ENCODE measurements at regions not wholly inside any gene's neighbourhood (a gene's known extent, or its start where the extent isn't known, plus 50 kb on each side); places are given as distances from the start of the nearest gene placed in this dataset.

DNA sequence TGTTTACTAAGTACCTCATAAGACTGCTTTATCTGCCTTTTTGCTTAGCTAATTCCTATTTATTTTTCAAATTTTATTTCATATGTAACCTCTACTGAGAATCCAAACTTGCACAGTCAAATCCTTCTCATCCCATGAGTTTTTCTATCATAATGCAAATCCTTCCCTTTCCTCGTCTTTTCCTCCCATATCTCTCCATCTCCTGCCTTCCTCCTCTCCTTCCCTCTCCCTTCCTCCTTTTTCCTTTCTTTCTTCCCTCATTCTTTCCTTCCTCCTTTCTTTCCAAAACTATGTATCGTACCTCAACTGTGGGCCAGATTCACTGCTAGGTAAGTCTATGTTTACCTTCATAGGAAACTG, 201.4 kb upstream of the TMTC4 start:
- Histone ChIP-seq H3K4me3 (ENCODE audit: low read depth, low read length, poor library complexity, severe bottlenecking) (no peak overlapping the region), H3K27ac (ENCODE audit: low read depth, low read length, poor library complexity, severe bottlenecking) (no peak overlapping the region), H3K4me1 (ENCODE audit: insufficient read depth, low read length, poor library complexity, severe bottlenecking) (no peaks in the 10 kb centered on the region), H3K79me2 (ENCODE audit: insufficient read depth, low read depth, low read length) (no peaks in the 10 kb centered on the region), H3K4me2 (ENCODE audit: low read length) (no peak overlapping the region), H3K9me2 (ENCODE audit: insufficient read depth, low read length) (no peaks in the 10 kb centered on the region), H4K20me1 (ENCODE audit: insufficient read depth, low read length) (no peaks in the 10 kb centered on the region), H2AFZ (ENCODE audit: low read length) (no peak overlapping the region), H3K9me3 (ENCODE audit: low read length) (no peaks in the 10 kb centered on the region), H3K36me3 (ENCODE audit: insufficient read depth, low read length) (no peaks in the 10 kb centered on the region)
- no peak for DNase-seq (ENCODE audit: low spot score)
- BruUV-seq (replicated peaks): no TSS peak
- ChIA-PET POLR2A (no interaction called here), CTCF (ENCODE audit: unreplicated experiment) (no interaction called here)
- intact Hi-C loops (cut with micrococcal nuclease; ENCODE audit: unreplicated experiment): no loop called here
- TF ChIP-seq EZH2phosphoT487 (IDR thresholded peaks at IDR 0.05; ENCODE audit: borderline replicate concordance, low read depth, low read length): no peak
- TF ChIP-seq, protein P1, sequence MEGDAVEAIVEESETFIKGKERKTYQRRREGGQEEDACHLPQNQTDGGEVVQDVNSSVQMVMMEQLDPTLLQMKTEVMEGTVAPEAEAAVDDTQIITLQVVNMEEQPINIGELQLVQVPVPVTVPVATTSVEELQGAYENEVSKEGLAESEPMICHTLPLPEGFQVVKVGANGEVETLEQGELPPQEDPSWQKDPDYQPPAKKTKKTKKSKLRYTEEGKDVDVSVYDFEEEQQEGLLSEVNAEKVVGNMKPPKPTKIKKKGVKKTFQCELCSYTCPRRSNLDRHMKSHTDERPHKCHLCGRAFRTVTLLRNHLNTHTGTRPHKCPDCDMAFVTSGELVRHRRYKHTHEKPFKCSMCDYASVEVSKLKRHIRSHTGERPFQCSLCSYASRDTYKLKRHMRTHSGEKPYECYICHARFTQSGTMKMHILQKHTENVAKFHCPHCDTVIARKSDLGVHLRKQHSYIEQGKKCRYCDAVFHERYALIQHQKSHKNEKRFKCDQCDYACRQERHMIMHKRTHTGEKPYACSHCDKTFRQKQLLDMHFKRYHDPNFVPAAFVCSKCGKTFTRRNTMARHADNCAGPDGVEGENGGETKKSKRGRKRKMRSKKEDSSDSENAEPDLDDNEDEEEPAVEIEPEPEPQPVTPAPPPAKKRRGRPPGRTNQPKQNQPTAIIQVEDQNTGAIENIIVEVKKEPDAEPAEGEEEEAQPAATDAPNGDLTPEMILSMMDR (conservative IDR thresholded peaks at IDR 0.05; ENCODE audit: low read length): no peak

DNA sequence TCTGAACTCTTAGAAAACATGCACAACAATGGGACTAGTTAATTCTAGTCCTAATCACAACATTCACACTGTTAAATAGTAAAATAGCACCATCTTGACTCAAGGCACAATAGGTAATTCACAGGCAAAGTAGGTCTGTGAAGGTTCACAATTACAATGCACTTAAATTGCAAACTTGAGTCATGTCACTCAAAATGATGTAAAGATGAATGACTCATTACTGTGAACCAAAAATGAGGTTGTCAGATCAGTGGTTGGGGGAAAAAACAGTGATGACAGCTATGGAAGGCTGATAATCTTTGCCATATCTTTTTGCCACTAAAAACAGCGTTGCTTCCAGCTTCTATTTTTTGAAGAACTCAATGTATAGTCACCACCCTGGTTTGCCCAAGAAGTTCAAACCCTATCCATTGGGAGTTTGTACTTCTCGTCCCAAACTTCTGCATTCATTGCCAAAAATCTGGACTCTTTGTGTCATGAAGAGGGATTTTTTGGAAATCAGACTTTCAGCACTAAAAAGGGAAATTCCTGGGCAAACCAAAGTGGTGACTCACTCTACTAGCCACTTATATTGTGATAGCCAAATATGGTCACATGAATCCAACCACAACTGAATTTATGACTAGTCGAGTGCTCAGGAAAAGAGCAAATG, 200.9 kb upstream of the TMTC4 start:
- intact Hi-C loops (cut with micrococcal nuclease; ENCODE audit: unreplicated experiment): no loop called here

DNA sequence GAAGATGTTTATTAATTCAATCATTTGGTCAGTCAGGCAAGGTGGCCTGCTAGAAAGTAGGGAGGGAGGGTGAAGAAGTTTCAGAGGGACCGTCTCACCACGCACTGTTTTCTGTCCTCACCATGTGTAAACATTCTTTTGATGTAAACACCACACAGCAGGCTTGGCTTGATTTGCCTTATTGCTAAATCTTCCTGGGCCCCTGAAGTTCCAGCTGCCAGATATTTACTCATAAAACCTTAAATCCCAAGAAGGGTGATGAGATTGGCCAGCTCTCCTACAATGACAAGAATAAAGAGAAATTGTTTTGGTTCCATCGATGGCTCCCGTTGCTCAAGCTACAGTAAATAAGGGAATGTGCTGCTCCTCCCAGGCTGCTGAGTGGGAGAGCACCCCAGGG, 198.2 kb upstream of the TMTC4 start:
- DNase-seq (ENCODE audit: low spot score): no peak
- Histone ChIP-seq H3K36me3 (ENCODE audit: insufficient read depth, low read length) (no peaks in the 10 kb centered on the region), H3K79me2 (ENCODE audit: insufficient read depth, low read depth, low read length) (no peaks in the 10 kb centered on the region), H2AFZ (ENCODE audit: low read length) (no peak overlapping the region), H3K9me2 (ENCODE audit: insufficient read depth, low read length) (no peaks in the 10 kb centered on the region), H3K4me2 (ENCODE audit: low read length) (no peak overlapping the region), H3K9me3 (ENCODE audit: low read length) (no peaks in the 10 kb centered on the region), H3K4me1 (ENCODE audit: insufficient read depth, low read length, poor library complexity, severe bottlenecking) (no peaks in the 10 kb centered on the region), H3K27ac (ENCODE audit: low read depth, low read length, poor library complexity, severe bottlenecking) (no peak overlapping the region), H4K20me1 (ENCODE audit: insufficient read depth, low read length) (no peaks in the 10 kb centered on the region), H3K4me3 (ENCODE audit: low read depth, low read length, poor library complexity, severe bottlenecking) (no peak overlapping the region)
- BruUV-seq (replicated peaks): no TSS peak
- TF ChIP-seq, protein P1 (conservative IDR thresholded peaks at IDR 0.05; ENCODE audit: low read length): no peak
- no peak for TF ChIP-seq EZH2phosphoT487 (IDR thresholded peaks at IDR 0.05; ENCODE audit: borderline replicate concordance, low read depth, low read length)
- intact Hi-C loops (cut with micrococcal nuclease; ENCODE audit: unreplicated experiment): no loop called here
- ChIA-PET POLR2A (no interaction called here), CTCF (ENCODE audit: unreplicated experiment) (no interaction called here)

More for the DNA sequence above, 200.9 kb upstream of the TMTC4 start:
- no peak overlapping the region for H2AFZ ChIP-seq (ENCODE audit: low read length)
- H3K9me2 ChIP-seq (ENCODE audit: insufficient read depth, low read length): no peaks in the 10 kb centered on the region
- H3K27ac ChIP-seq (ENCODE audit: low read depth, low read length, poor library complexity, severe bottlenecking): no peak overlapping the region
- no peaks in the 10 kb centered on the region for H3K4me1 ChIP-seq (ENCODE audit: insufficient read depth, low read length, poor library complexity, severe bottlenecking)
- no peaks in the 10 kb centered on the region for H4K20me1 ChIP-seq (ENCODE audit: insufficient read depth, low read length)
- ChIA-PET CTCF (ENCODE audit: unreplicated experiment) (no interaction called here), POLR2A (no interaction called here)
- no peak overlapping the region for H3K4me3 ChIP-seq (ENCODE audit: low read depth, low read length, poor library complexity, severe bottlenecking)
- H3K36me3 ChIP-seq (ENCODE audit: insufficient read depth, low read length): no peaks in the 10 kb centered on the region
- no peak for TF ChIP-seq EZH2phosphoT487 (IDR thresholded peaks at IDR 0.05; ENCODE audit: borderline replicate concordance, low read depth, low read length)
- TF ChIP-seq, protein P1 (conservative IDR thresholded peaks at IDR 0.05; ENCODE audit: low read length): no peak
- no peaks in the 10 kb centered on the region for H3K79me2 ChIP-seq (ENCODE audit: insufficient read depth, low read depth, low read length)
- no TSS peak for BruUV-seq (replicated peaks)
- no peaks in the 10 kb centered on the region for H3K9me3 ChIP-seq (ENCODE audit: low read length)
- H3K4me2 ChIP-seq (ENCODE audit: low read length): no peak overlapping the region
- no peak for DNase-seq (ENCODE audit: low spot score)

Data from OCI-LY7 (cell line).